ENCODE measurements at regions not wholly inside any gene's neighbourhood (a gene's known extent, or its start where the extent isn't known, plus 50 kb on each side); places are given as distances from the start of the nearest gene placed in this dataset.

DNA sequence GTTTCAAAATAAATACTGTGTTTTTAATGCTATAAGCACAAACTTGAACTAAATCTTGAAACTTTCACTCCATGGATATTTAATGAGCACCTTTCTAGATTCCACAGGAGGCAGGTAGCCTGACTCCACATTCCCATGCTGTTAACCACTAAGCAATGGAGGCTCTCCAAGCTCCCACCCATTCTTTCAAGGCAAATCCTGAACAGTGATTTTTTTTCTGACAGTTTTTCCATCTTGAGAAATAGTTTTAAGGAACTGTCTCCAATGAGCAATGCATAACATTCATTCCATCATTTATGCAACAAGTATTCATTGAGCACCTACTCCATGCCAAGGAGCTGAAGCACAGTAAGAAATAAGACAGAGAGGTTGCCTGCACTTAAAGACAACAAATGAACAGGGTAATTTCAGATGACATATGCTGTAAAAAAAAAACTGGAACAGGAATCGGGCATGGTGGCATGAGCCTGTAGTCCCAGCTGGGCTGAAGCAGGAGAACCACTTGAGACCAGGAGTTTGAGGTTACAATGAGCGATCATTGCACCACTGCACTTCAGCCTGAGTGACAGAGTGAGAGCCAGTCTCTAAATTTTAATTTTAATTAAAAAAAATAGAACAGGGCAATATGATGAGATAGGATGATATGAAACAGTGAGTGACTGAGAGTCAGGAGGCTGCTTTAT, 102.3 kb upstream of the CPSF6 start:
- TF ChIP-seq, protein P1, sequence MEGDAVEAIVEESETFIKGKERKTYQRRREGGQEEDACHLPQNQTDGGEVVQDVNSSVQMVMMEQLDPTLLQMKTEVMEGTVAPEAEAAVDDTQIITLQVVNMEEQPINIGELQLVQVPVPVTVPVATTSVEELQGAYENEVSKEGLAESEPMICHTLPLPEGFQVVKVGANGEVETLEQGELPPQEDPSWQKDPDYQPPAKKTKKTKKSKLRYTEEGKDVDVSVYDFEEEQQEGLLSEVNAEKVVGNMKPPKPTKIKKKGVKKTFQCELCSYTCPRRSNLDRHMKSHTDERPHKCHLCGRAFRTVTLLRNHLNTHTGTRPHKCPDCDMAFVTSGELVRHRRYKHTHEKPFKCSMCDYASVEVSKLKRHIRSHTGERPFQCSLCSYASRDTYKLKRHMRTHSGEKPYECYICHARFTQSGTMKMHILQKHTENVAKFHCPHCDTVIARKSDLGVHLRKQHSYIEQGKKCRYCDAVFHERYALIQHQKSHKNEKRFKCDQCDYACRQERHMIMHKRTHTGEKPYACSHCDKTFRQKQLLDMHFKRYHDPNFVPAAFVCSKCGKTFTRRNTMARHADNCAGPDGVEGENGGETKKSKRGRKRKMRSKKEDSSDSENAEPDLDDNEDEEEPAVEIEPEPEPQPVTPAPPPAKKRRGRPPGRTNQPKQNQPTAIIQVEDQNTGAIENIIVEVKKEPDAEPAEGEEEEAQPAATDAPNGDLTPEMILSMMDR (IDR thresholded peaks at IDR 0.05) = no peak
- TF ChIP-seq POLR2A (IDR thresholded peaks at IDR 0.05) = no peak

Data from lower leg skin (tissue), 3 donors.